Ishikawa (cell line): ENCODE measurements at regions not wholly inside any gene's neighbourhood (a gene's known extent, or its start where the extent isn't known, plus 50 kb on each side); places are given as distances from the start of the nearest gene placed in this dataset.

Source experiments
- CEBPB ChIP-seq: IDR thresholded peaks from 2 replicates; pipeline ENCODE4 v1.6.1; 2012
- EGR1 ChIP-seq: IDR thresholded peaks from 2 replicates; pipeline ENCODE4 v1.6.1; 2012
- EP300 ChIP-seq: IDR thresholded peaks from 2 replicates; pipeline ENCODE4 v1.6.1; 2012; ENCODE audit warnings: borderline replicate concordance
- NFIC ChIP-seq: IDR thresholded peaks from 2 replicates; pipeline ENCODE4 v1.6.1; 2012
- RAD21 ChIP-seq: IDR thresholded peaks from 2 replicates; pipeline ENCODE4 v1.6.1; 2012; ENCODE audit warnings: low read depth
- TAF1 ChIP-seq: IDR thresholded peaks from 2 replicates; pipeline ENCODE4 v1.6.1; 2012; ENCODE audit warnings: low read depth, mild to moderate bottlenecking
- TEAD4 ChIP-seq: IDR thresholded peaks from 2 replicates; pipeline ENCODE4 v1.6.1; 2012
- YY1 ChIP-seq: IDR thresholded peaks from 2 replicates; pipeline ENCODE4 v1.6.1; 2012; ENCODE audit warnings: low read depth
- ZBTB7A ChIP-seq: IDR thresholded peaks from 2 replicates; pipeline ENCODE4 v1.6.1; 2012; ENCODE audit warnings: low read depth
- TF ChIP-seq, protein P1 (sequence below): IDR thresholded peaks from 2 replicates; pipeline ENCODE4 v1.6.1; 2012
- TF ChIP-seq, protein P2 (sequence below): IDR thresholded peaks from 2 replicates; pipeline ENCODE4 v1.6.1; 2012; ENCODE audit warnings: low read depth, mild to moderate bottlenecking

DNA sequence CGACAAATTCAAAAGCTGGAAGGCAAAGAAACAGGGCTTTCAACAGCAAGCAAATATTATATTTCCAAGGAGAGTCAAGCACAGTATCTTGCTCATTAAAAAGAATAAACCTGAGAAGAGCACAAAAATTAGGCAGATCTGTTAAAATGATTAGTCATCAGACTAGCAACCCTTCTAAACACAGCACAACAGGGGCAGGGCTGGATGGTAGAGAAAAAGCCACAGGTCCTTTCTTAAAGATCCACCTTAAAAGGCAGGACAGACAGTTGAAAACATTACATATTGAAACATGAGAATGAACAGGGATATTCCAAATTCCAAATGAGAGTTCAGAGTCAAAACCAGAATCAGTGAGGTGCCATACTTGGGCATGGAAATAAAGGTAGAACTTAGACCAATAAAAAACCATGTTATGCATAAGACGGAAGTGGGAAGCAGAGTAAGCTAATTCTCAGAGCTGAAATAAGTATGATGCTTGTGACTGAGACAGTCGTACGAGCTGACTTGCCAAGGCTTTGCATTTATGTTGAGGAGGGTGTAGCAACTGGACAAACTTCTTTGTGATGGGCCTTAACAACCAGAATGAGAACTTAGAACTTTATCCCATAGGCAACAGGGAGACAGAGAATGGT, 126.9 kb upstream of the FAM9B start:
- TF ChIP-seq, protein P1, sequence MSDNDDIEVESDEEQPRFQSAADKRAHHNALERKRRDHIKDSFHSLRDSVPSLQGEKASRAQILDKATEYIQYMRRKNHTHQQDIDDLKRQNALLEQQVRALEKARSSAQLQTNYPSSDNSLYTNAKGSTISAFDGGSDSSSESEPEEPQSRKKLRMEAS: no peak
- TF ChIP-seq EP300: no peak
- TF ChIP-seq TAF1: no peak
- no peak for TF ChIP-seq ZBTB7A
- no peak for TF ChIP-seq RAD21
- TF ChIP-seq YY1: no peak
- no peak for TF ChIP-seq TEAD4
- TF ChIP-seq, protein P2, sequence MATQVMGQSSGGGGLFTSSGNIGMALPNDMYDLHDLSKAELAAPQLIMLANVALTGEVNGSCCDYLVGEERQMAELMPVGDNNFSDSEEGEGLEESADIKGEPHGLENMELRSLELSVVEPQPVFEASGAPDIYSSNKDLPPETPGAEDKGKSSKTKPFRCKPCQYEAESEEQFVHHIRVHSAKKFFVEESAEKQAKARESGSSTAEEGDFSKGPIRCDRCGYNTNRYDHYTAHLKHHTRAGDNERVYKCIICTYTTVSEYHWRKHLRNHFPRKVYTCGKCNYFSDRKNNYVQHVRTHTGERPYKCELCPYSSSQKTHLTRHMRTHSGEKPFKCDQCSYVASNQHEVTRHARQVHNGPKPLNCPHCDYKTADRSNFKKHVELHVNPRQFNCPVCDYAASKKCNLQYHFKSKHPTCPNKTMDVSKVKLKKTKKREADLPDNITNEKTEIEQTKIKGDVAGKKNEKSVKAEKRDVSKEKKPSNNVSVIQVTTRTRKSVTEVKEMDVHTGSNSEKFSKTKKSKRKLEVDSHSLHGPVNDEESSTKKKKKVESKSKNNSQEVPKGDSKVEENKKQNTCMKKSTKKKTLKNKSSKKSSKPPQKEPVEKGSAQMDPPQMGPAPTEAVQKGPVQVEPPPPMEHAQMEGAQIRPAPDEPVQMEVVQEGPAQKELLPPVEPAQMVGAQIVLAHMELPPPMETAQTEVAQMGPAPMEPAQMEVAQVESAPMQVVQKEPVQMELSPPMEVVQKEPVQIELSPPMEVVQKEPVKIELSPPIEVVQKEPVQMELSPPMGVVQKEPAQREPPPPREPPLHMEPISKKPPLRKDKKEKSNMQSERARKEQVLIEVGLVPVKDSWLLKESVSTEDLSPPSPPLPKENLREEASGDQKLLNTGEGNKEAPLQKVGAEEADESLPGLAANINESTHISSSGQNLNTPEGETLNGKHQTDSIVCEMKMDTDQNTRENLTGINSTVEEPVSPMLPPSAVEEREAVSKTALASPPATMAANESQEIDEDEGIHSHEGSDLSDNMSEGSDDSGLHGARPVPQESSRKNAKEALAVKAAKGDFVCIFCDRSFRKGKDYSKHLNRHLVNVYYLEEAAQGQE: no peak
- TF ChIP-seq NFIC: no peak
- no peak for TF ChIP-seq EGR1
- TF ChIP-seq CEBPB: no peak
